ENCODE measurements at regions not wholly inside any gene's neighbourhood (a gene's known extent, or its start where the extent isn't known, plus 50 kb on each side); places are given as distances from the start of the nearest gene placed in this dataset.
A peak's percentile ranks its signal among the peaks of the same experiment; 100 is the strongest.

GRCh38 chr10:8595140-8595539, 540.7 kb downstream of the GATA3 start:
- no peak for DNase-seq (ENCODE audit: extremely low read depth in 1 of 11, low read depth in 9 of 11, low spot score in 4 of 11)

GRCh38 chr10:8596929-8597472, 542.5 kb downstream of the GATA3 start:
- no peak for DNase-seq (ENCODE audit: extremely low read depth in 1 of 11, low read depth in 9 of 11, low spot score in 4 of 11)

- DNase-seq (ENCODE audit: extremely low read depth in 1 of 11, low read depth in 9 of 11, low spot score in 4 of 11) = no peak
Measured at GRCh38 chr10:8600192-8600591, 545.7 kb downstream of the GATA3 start.

DNA sequence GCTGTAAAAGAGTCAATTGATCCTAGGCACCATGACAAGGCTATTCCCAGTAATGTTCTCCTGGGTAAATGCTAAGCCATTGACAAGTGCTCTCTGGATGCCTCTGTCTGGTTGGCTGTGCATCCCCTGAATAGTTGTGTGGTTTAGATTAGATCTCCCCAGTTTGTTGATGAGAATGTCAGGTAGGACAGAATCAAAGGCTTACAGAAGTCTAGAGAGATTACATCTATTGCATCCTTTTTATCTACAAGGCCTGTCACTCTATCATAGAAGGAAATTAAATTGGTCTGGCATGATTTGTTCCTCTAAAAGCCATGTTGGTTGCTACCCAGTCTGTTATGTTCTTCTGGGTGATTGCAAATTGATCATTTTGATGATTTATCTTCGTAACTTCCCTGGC, 548.3 kb downstream of the GATA3 start:
- no peak for DNase-seq (ENCODE audit: extremely low read depth in 1 of 11, low read depth in 9 of 11, low spot score in 4 of 11)

DNA sequence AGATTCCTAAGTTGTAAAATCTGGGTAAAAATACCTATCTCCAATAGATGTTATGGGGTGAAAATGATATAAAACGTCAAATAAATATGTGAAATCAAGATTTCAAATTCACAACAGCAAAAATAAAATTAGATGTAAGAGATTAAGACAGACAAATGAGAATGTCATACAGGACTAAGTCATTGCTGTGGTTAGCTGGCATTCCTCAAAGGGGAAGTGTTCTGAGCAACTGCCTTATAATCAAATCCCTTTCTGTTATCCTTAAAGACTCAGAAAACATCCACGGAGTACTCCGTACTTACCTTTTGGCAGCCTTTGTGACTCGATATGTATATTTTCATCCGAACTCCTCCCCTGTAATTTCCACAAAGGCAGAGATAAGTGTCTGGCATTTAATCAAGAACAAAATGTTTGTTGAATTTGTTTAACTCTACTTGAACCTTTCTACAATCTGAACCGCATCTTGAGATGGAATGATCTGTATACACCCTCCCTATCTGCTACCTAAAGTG, 559.6 kb downstream of the GATA3 start:
- no peak for DNase-seq (ENCODE audit: extremely low read depth in 1 of 11, low read depth in 9 of 11, low spot score in 4 of 11)

DNA sequence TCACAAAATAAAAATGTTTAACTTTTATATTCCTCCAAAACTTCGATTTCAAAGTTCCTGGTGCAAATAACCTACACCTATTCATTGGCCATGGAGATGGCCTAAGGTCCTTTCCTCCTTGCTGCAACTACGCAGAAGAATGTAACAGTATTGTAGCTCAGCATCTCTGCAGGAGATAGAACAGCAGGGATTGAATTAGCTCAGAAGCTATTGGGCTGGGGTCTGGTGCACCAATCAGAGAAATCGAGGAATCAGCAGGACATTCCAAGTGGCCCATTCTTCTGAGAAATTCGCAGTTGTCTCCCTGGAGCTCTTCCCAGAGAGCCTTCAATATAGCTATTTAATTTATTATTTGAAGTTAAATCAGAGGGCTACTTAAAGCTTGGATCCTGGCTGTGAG, 560.6 kb downstream of the GATA3 start:
- no peak for DNase-seq (ENCODE audit: extremely low read depth in 1 of 11, low read depth in 9 of 11, low spot score in 4 of 11)

GRCh38 chr10:8616166-8616565, 561.7 kb downstream of the GATA3 start:
- peak in 3 of 11 donors; percentile 23 to 27 (median 25) for DNase-seq (ENCODE audit: extremely low read depth in 1 of 11, low read depth in 9 of 11, low spot score in 4 of 11)

DNA sequence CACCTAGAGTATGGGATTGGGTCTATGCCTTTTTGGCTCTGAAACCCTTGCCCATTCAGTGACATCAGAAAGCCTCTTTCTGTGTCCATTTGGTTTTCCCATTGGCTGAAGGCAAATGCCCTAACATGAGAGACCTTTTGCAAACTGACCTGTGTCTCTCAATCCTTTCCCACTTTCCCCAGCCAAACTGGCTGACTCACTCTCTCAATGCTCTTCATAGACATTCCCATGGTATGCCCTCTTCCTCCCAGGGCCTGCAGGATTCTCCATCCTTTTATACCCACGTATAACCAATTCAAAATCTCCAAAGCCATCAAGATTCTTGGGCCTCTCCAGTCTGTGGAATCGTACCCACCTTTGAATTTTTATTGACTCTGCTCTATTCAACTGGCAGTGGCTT, 563.3 kb downstream of the GATA3 start:
- DNase-seq (ENCODE audit: extremely low read depth in 1 of 11, low read depth in 9 of 11, low spot score in 4 of 11) = no peak

DNA sequence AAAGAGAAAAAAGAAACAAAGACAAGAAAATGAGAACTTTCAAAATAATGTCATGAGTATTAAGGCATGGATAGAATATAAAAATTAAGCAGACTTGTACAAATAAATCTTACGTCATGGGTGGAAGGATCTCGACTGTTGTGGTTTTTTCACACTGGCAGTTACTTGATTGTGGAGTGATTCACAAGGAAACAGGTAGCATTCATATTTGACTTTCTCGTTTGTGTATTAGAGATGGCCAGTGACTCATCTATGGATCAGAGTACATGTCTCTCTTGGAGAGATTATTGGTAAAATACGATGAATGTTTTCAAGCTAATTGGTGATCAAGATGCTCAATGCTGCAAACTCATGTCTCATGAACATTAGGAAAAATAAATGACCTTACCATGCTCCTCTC, 564.3 kb downstream of the GATA3 start:
- DNase-seq (ENCODE audit: extremely low read depth in 1 of 11, low read depth in 9 of 11, low spot score in 4 of 11) = no peak

DNA sequence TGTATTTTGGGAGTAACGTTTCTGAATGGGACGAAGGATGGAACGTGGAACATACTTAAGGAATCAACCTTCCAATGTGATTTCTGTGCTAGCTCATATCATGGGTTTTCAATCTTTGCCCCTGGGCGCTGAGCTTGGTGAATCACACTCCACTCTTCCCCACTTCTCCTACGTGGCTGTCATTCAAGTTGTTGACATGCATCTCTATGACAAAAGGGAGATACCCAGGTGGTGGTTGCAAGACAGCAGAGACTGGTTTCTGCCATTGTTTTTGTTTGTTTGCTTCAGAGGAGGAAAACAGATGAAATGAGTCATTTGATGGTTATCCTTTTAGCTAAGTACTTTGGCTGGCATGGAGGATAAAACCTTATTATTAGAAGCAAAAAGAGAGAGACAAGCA, 573.9 kb downstream of the GATA3 start:
- no peak for DNase-seq (ENCODE audit: extremely low read depth in 1 of 11, low read depth in 9 of 11, low spot score in 4 of 11)

- no peak for DNase-seq (ENCODE audit: extremely low read depth in 1 of 11, low read depth in 9 of 11, low spot score in 4 of 11)
Measured at GRCh38 chr10:8633909-8634308, 579.4 kb downstream of the GATA3 start.

- no peak for DNase-seq (ENCODE audit: extremely low read depth in 1 of 11, low read depth in 9 of 11, low spot score in 4 of 11)
Measured at GRCh38 chr10:8636371-8636770, 581.9 kb downstream of the GATA3 start.

DNA sequence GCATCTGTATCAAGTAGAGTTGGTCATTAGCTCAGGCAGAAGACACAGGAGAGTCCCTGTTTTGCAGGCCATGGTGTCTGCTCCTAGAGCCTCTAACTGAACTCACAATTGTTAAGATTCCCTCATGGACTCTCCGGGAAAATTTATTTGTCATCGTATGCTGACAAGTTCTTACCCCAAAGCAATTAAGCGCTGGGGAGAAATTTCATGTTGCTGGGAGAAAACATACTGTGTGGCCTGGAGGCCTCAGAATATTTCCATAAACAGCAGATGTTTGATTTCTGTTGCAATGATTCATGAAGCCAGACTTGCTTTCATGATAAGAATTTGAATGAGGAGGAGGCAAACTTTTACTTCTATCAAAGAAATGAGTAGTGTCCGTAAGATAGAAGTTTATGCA, 583.2 kb downstream of the GATA3 start:
- DNase-seq (ENCODE audit: extremely low read depth in 1 of 11, low read depth in 9 of 11, low spot score in 4 of 11) = peak in 7 of 11 donors; percentile 17 to 56 (median 42)

GRCh38 chr10:8638088-8638672, 583.7 kb downstream of the GATA3 start:
- no peak for DNase-seq (ENCODE audit: extremely low read depth in 1 of 11, low read depth in 9 of 11, low spot score in 4 of 11)

GRCh38 chr10:8639486-8640185, 585.1 kb downstream of the GATA3 start:
- no peak for DNase-seq (ENCODE audit: extremely low read depth in 1 of 11, low read depth in 9 of 11, low spot score in 4 of 11)

GRCh38 chr10:8640301-8640700, 585.8 kb downstream of the GATA3 start:
- DNase-seq (ENCODE audit: extremely low read depth in 1 of 11, low read depth in 9 of 11, low spot score in 4 of 11) = no peak

- DNase-seq (ENCODE audit: extremely low read depth in 1 of 11, low read depth in 9 of 11, low spot score in 4 of 11) = no peak
Measured at GRCh38 chr10:8640878-8641277, 586.4 kb downstream of the GATA3 start.

DNA sequence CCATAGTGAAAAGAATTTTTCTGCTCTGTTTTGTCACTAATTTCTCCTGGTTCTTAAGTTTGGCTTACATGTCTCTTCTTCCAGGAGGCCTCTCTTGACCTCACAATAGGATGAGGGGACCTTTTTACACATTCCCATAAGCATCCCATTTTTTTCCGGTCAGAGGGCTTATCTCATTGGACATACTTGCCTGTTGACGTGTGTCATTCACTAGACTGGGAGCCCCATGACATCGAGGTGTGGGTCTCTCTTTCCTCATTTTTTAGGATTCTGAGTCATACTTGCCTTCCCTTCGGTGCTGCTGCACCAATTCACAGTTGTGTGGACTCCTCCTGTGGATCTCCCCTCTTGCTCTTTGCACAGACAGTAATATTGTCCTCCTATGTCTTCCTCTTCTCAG, 601.8 kb downstream of the GATA3 start:
- no peak for DNase-seq (ENCODE audit: extremely low read depth in 1 of 11, low read depth in 9 of 11, low spot score in 4 of 11)

GRCh38 chr10:8659982-8660381, 605.5 kb downstream of the GATA3 start:
- no peak for DNase-seq (ENCODE audit: extremely low read depth in 1 of 11, low read depth in 9 of 11, low spot score in 4 of 11)

GRCh38 chr10:8661886-8662285, 607.4 kb downstream of the GATA3 start:
- peak in 3 of 11 donors; percentile 14 to 26 (median 19) for DNase-seq (ENCODE audit: extremely low read depth in 1 of 11, low read depth in 9 of 11, low spot score in 4 of 11)

GRCh38 chr10:8663131-8663530, 608.6 kb downstream of the GATA3 start:
- DNase-seq (ENCODE audit: extremely low read depth in 1 of 11, low read depth in 9 of 11, low spot score in 4 of 11) = no peak

Data from renal cortex interstitium (tissue), 11 donors.